HL-60 (cell line): ENCODE measurements at regions not wholly inside any gene's neighbourhood (a gene's known extent, or its start where the extent isn't known, plus 50 kb on each side); places are given as distances from the start of the nearest gene placed in this dataset.
"Not testable (repeated sequence)": the region's sequence is repeated elsewhere in the genome, so short reads cannot be mapped to it uniquely, and the experiment has no call there.

Experiments used
- GABPA ChIP-seq: IDR thresholded peaks from 2 replicates; pipeline ENCODE4 v1.6.1; 2012; ENCODE audit warnings: low read depth
- POLR2AphosphoS5 ChIP-seq: IDR thresholded peaks from 2 replicates; pipeline ENCODE4 v1.6.1; 2012; ENCODE audit warnings: low read depth
- SPI1 ChIP-seq: IDR thresholded peaks from 2 replicates; pipeline ENCODE4 v1.6.1; 2012; ENCODE audit warnings: low read depth, mild to moderate bottlenecking, borderline replicate concordance
- TF ChIP-seq, protein P1 (sequence below): IDR thresholded peaks from one replicate; pipeline ENCODE4 v1.5.1; 2011; ENCODE audit warnings: low read length, control low read depth, inconsistent platforms; ENCODE audit not compliant: insufficient read depth
- TF ChIP-seq, protein P2 (sequence below): IDR thresholded peaks from 2 replicates; pipeline ENCODE4 v1.6.1; 2012; ENCODE audit warnings: low read depth; ENCODE audit not compliant: insufficient replicate concordance

DNA sequence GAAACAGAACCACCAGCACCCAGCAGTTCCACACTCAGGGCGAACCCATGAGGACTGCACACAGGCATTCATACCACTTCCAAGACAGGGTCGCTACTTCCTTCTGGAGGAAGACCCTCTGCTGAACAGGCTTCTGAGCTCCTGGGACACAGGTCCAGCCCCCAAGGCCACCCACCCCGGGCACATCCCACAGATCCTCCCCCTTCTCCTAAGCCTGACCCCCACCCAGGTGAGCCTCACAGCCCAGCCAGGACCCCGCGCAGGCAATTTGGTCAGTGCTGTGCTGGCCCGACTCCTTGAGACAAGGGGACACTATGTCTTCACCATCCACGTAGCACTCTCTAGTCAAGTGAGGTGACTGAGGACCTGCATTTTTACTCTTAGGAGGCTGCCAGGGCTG is 5382.7 kb upstream of the TPTE start:
- TF ChIP-seq, protein P1, sequence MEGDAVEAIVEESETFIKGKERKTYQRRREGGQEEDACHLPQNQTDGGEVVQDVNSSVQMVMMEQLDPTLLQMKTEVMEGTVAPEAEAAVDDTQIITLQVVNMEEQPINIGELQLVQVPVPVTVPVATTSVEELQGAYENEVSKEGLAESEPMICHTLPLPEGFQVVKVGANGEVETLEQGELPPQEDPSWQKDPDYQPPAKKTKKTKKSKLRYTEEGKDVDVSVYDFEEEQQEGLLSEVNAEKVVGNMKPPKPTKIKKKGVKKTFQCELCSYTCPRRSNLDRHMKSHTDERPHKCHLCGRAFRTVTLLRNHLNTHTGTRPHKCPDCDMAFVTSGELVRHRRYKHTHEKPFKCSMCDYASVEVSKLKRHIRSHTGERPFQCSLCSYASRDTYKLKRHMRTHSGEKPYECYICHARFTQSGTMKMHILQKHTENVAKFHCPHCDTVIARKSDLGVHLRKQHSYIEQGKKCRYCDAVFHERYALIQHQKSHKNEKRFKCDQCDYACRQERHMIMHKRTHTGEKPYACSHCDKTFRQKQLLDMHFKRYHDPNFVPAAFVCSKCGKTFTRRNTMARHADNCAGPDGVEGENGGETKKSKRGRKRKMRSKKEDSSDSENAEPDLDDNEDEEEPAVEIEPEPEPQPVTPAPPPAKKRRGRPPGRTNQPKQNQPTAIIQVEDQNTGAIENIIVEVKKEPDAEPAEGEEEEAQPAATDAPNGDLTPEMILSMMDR, result not testable (repeated sequence)
- TF ChIP-seq, protein P2, sequence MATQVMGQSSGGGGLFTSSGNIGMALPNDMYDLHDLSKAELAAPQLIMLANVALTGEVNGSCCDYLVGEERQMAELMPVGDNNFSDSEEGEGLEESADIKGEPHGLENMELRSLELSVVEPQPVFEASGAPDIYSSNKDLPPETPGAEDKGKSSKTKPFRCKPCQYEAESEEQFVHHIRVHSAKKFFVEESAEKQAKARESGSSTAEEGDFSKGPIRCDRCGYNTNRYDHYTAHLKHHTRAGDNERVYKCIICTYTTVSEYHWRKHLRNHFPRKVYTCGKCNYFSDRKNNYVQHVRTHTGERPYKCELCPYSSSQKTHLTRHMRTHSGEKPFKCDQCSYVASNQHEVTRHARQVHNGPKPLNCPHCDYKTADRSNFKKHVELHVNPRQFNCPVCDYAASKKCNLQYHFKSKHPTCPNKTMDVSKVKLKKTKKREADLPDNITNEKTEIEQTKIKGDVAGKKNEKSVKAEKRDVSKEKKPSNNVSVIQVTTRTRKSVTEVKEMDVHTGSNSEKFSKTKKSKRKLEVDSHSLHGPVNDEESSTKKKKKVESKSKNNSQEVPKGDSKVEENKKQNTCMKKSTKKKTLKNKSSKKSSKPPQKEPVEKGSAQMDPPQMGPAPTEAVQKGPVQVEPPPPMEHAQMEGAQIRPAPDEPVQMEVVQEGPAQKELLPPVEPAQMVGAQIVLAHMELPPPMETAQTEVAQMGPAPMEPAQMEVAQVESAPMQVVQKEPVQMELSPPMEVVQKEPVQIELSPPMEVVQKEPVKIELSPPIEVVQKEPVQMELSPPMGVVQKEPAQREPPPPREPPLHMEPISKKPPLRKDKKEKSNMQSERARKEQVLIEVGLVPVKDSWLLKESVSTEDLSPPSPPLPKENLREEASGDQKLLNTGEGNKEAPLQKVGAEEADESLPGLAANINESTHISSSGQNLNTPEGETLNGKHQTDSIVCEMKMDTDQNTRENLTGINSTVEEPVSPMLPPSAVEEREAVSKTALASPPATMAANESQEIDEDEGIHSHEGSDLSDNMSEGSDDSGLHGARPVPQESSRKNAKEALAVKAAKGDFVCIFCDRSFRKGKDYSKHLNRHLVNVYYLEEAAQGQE, result not testable (repeated sequence)
- TF ChIP-seq POLR2AphosphoS5, SPI1, GABPA: not testable (repeated sequence)
